GM12872 (cell line): ENCODE measurements at regions not wholly inside any gene's neighbourhood (a gene's known extent, or its start where the extent isn't known, plus 50 kb on each side); places are given as distances from the start of the nearest gene placed in this dataset.

Experiments
- CTCF ChIP-seq: IDR thresholded peaks from 3 replicates; pipeline ENCODE4 v1.5.1; 2011; ENCODE audit warnings: low read depth, mild to moderate bottlenecking, low read length, moderate library complexity; ENCODE audit not compliant: insufficient read depth

- TF ChIP-seq CTCF: no peak
Observed at GRCh38 chr12:63423839-63424238, 244.5 kb downstream of the DPY19L2 start.

GRCh38 chr12:63420206-63420644, 248.1 kb downstream of the DPY19L2 start:
- TF ChIP-seq CTCF: peak; percentile 68; the same call in 2 of the 3 replicates

- TF ChIP-seq CTCF: no peak
Observed at GRCh38 chr12:63419154-63419553, 249.1 kb downstream of the DPY19L2 start.

- TF ChIP-seq CTCF: no peak
Observed at GRCh38 chr12:63416788-63417187, 251.5 kb downstream of the DPY19L2 start.

- no peak for TF ChIP-seq CTCF
Observed at GRCh38 chr12:63415357-63415756, 252.9 kb downstream of the DPY19L2 start.

- no peak for TF ChIP-seq CTCF
Observed at GRCh38 chr12:63410197-63410596, 258.1 kb downstream of the DPY19L2 start.

GRCh38 chr12:63406781-63407180, 255.8 kb upstream of the AVPR1A start:
- TF ChIP-seq CTCF: no peak

GRCh38 chr12:63404611-63405010, 253.6 kb upstream of the AVPR1A start:
- TF ChIP-seq CTCF: no peak
